ENCODE measurements at regions not wholly inside any gene's neighbourhood (a gene's known extent, or its start where the extent isn't known, plus 50 kb on each side); places are given as distances from the start of the nearest gene placed in this dataset.

DNA sequence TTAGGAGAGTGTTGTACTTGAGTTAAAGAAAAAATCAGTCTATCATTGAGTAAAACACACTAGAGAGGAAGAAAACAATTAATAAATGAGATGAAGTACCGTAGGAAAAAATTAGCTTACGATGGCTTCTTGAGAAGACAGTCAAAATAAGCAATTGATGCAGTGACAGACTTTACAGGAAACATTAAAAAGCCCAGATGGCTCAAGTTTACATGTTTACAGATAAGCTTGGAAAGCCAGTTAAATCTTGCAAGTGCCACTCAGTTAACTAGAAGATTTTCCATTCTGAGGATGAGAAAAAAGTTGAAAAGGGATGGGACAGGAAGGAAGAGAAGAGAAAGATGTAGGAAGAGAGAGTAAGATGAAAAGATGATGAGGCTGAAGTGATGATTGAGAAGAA lies 288.8 kb upstream of the FERMT1 start:
- Histone ChIP-seq H4K8ac (ENCODE audit: extremely low read depth, insufficient read depth, low read length) (no peak overlapping the region), H3K27me3 (replicated peaks in 1 of 4; ENCODE audit: control insufficient read depth in 3 of 4, extremely low read depth in 1 of 4, insufficient read depth in 3 of 4, low read length in 3 of 4) (no peaks in the 10 kb centered on the region), H2BK12ac (ENCODE audit: low read depth, low read length) (no peak overlapping the region), H3K27ac (ENCODE audit: low read depth, low read length) (no peak overlapping the region), H2BK20ac (ENCODE audit: low read length) (no peak overlapping the region), H2BK120ac (replicated peaks; ENCODE audit: low read depth, low read length) (no peak overlapping the region), H3K14ac (ENCODE audit: insufficient read length) (no peak overlapping the region), H3K4me3 (ENCODE audit: extremely low read depth in 1 of 4, insufficient read depth in 2 of 4, low read depth in 3 of 4, low read length in 4 of 4) (no peak overlapping the region), H3K23ac (ENCODE audit: insufficient read length) (no peak overlapping the region), H3K79me1 (ENCODE audit: low read depth, low read length) (no peaks in the 10 kb centered on the region), H2AFZ (ENCODE audit: low read length) (no peak overlapping the region), H3K23me2 (ENCODE audit: low read depth, low read length) (no peaks in the 10 kb centered on the region), H4K91ac (replicated peaks; ENCODE audit: insufficient read length, low read length) (no peak overlapping the region), H3K79me2 (ENCODE audit: control insufficient read depth in 1 of 2, insufficient read depth in 2 of 2, low read length in 2 of 2) (no peaks in the 10 kb centered on the region), H4K20me1 (replicated peaks in 1 of 2; ENCODE audit: control insufficient read depth in 1 of 2, insufficient read depth in 2 of 2, low read length in 2 of 2) (no peaks in the 10 kb centered on the region), H2BK15ac (ENCODE audit: low read length) (no peak overlapping the region), H2BK5ac (ENCODE audit: low read depth, low read length) (no peak overlapping the region), H3K9me3 (ENCODE audit: insufficient read depth in 2 of 2, low read depth in 1 of 2, low read length in 1 of 2) (no peaks in the 10 kb centered on the region), H3K36me3 (ENCODE audit: control insufficient read depth in 2 of 4, insufficient read depth in 4 of 4, low read length in 3 of 4) (no peaks in the 10 kb centered on the region), H3K9ac (replicated peaks in 1 of 4; ENCODE audit: extremely low read depth in 1 of 4, low read depth in 3 of 4, low read length in 3 of 4) (no peak overlapping the region), H2AK5ac (ENCODE audit: low read depth, low read length) (no peak overlapping the region), H3K4me2 (ENCODE audit: insufficient read depth in 1 of 2, low read depth in 2 of 2, low read length in 2 of 2) (no peak overlapping the region), H3K4ac (replicated peaks; ENCODE audit: insufficient read length, low read depth, low read length) (no peak overlapping the region), H3K56ac (replicated peaks; ENCODE audit: insufficient read length, low read depth, low read length) (no peak overlapping the region), H4K5ac (ENCODE audit: insufficient read length, low read depth, low read length) (no peak overlapping the region), H3K4me1 (replicated peaks in 1 of 4; ENCODE audit: control insufficient read depth in 3 of 4, insufficient read depth in 4 of 4, low read length in 3 of 4) (no peaks in the 10 kb centered on the region), H3K18ac (ENCODE audit: extremely low read depth, low read length) (no peak overlapping the region)
- ChIA-PET POLR2A (ENCODE audit: partially characterized antibody) (interaction anchor here (1.1 kb wide), 1 partner anchor 289 kb away, joined by 3 read pairs; the partner anchor contains the start of gene FERMT1), CTCF (ENCODE audit: partially characterized antibody) (no interaction called here)
- 96% methylated on average over 2 of the region's 2 CpGs; no CpG with 5 or more reads in 1 of the 2 experiments for WGBS, 2 experiments (ENCODE audit: extremely low coverage in 1 of 2, insufficient coverage in 1 of 2, insufficient read length in 1 of 2, insufficient replicate concordance in 2 of 2, low coverage in 1 of 2, low lambda C conversion rate in 2 of 2, missing lambda C conversion rate in 1 of 2)
- no peak for FAIRE-seq
- TF ChIP-seq RBBP5 (IDR thresholded peaks at IDR 0.05; ENCODE audit: borderline replicate concordance, low read depth, low read length) (no peak), EP300 (IDR thresholded peaks at IDR 0.05; ENCODE audit: borderline replicate concordance in 1 of 2, low read depth in 2 of 2, low read length in 2 of 2) (no peak), ASH2L (IDR thresholded peaks at IDR 0.05; ENCODE audit: low read length) (no peak), CEBPB (IDR thresholded peaks at IDR 0.05; ENCODE audit: low read depth, low read length) (no peak), POLR2A (IDR thresholded peaks at IDR 0.05; ENCODE audit: control extremely low read depth in 1 of 2, low read depth in 2 of 2, low read length in 2 of 2) (no peak), ZNF274 (IDR thresholded peaks at IDR 0.05; ENCODE audit: borderline replicate concordance, extremely low read depth, low read length) (no peak), GABPA (IDR thresholded peaks at IDR 0.05; ENCODE audit: borderline replicate concordance, insufficient read depth, low read length) (no peak), CHD1 (IDR thresholded peaks at IDR 0.05; ENCODE audit: low read depth, low read length) (no peak), JUN (IDR thresholded peaks at IDR 0.05; ENCODE audit: low read depth, low read length) (no peak), SP2 (IDR thresholded peaks at IDR 0.05; ENCODE audit: low read length) (no peak), FOSL1 (IDR thresholded peaks at IDR 0.05; ENCODE audit: insufficient read depth, low read depth, low read length) (no peak), TAF7 (optimal IDR thresholded peaks at IDR 0.05; ENCODE audit: borderline replicate concordance, low read depth, low read length) (no peak)
- TF ChIP-seq, protein P1, sequence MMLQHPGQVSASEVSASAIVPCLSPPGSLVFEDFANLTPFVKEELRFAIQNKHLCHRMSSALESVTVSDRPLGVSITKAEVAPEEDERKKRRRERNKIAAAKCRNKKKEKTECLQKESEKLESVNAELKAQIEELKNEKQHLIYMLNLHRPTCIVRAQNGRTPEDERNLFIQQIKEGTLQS (IDR thresholded peaks at IDR 0.05; ENCODE audit: insufficient read depth, low read depth, low read length) = no peak
- DNase-seq (ENCODE audit: low read depth in 1 of 2, low spot score in 2 of 2) = no peak
